Stimulated activated CD4-positive, alpha-beta T cell treated with anti-CD3 and anti-CD28 coated beads, Interleukin-12 subunit alpha, Interleukin-12 subunit beta, amount 100 ng/mL, for 48 hours (primary cell): ENCODE measurements at regions not wholly inside any gene's neighbourhood (a gene's known extent, or its start where the extent isn't known, plus 50 kb on each side); places are given as distances from the start of the nearest gene placed in this dataset.
"Not testable (repeated sequence)": the region's sequence is repeated elsewhere in the genome, so short reads cannot be mapped to it uniquely, and the experiment has no call there.

Experiments
- DNase-seq, 3 donors: peaks; one replicate each; pipeline ENCODE4 v3.0.0-alpha.2; 2020; ENCODE audit warnings: low read depth in 2 of 3, low spot score in 1 of 3

DNA sequence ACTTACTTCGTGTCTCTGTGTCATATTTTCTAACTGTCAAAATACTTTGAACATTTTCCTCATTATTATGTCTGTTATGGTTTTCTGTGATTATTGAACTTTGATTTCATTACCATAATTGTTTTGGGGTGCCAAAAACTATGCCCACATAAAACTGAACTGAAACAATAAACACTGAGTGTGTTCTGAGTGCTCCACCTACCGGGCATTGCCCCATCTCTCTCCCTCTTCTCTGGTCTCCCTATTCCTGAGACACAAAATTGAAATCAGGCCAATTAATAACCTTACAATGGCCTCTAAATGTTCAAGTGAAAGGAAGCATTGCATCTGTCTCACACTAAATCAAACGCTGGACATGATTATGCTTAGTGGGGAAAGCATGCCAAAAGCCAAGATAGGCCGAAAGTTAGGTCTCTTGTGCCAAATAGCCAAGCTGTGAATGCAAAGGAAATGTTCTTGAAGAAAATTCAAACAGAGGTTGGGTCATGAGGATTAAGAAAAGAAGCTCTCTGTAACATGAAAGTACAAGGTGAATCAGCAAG, 972.3 kb downstream of the PCDH7 start:
- no peak for DNase-seq

DNA sequence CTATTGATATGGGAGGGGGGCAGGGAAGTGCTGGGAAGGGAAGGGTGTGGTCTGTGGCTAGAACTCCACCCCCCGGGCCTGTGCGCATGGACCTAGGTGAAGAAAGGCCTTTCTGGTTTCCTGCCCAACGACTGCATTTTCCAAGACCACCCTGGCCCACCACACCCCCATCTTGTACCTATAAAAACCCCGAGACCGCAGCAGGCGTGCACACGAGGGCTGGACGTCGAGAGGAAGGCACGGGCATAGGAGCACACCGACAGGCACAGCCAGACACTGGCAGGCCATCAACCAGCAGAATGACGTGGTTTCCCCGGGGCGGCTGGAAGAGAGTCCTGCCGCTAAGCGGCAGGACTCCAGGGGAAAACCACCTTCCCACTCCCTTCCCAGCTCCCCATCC, 981.1 kb downstream of the PCDH7 start:
- no peak for DNase-seq

DNA sequence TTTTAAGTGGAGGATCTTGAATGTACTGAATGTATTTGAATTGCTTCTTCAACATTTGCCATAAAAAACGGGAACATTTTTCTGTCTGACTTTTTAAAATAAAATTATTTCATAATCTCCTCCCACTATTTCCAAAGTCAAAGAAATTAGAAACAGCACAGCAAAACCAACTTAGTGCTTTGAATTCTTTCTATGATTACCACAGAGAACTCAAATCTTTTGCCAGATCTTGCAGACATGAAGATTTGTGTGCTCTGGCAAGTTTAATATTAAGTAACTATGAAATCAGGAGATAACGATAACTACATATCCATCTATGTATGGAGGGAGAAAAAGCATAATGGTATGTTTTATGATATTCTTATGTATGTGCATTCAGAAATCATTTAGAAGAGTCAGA, 982.2 kb downstream of the PCDH7 start:
- DNase-seq, result no peak

DNA sequence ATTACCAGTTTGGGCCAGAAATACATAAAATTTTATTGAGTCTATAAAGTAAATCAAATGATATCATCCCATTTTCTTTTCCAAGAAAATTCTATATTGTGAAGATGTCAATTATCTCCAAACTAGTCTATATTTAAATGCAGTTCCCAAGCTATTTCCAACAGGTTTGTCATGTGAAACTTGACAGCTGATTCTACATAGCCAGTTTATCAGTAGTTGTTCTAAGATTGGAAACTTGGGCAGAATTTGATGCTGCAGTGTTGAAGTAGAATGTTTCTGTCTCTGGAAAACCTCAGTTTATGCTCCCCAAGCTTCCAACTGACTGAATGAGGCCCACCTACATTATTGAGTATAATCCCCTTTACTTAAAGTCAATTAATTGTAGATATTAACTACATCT, 994.1 kb downstream of the PCDH7 start:
- no peak for DNase-seq

DNA sequence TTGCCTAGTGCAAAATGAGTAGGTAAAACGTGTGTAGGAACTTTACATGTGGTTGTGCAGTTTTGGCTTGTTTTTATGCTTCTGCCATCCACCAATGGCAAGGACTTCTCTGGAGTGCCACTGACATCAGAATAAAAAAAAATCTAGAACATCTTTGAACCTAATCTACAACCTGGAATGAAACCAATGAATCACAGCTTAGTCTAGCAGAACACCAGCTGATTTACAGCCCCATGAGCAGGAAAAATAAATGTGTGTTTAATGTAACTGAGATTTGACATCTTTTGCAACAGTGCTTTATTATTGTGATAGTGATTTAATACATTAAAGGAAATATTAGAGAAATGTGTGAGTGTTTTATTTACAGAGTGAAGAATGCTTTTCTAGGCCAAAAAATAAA, 995.1 kb downstream of the PCDH7 start:
- DNase-seq, result no peak

DNA sequence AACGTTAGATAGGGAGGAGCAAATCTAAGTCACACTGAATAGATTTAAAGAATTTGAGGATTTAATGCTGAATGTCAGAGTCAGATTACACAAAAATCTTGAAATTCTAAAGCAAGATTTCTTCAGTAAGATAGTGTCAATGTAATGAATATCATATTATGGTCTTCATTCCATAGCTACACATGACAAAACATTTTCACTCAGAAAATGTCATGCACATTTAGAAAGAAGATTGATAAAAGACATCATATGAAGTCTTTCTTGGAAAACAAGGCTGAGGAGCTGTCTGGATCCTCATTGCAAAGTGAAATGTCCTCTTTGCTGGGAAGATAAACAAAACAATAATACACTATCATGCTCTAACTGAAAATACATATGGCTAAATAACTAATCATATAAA, 1006.9 kb downstream of the PCDH7 start:
- no peak for DNase-seq

DNA sequence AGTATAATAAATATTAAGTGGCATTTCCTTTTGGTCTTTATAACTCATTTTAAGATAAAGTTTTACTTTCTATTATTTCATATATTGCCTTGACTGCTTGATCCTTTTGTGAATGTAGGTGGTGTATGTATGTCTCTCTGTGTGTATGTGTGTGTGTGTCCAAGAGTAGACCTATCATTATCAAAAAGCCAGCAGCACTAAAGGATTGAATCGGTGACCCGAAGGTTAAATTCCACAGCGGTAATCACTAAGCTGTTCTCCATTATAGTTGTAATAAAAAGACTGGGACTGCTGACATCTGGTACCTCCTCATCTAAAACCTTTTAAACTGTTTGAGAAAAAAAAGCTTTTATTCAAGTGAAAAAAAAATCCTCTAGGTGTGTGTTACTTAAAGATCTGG, 1014.8 kb downstream of the PCDH7 start:
- no peak for DNase-seq

DNA sequence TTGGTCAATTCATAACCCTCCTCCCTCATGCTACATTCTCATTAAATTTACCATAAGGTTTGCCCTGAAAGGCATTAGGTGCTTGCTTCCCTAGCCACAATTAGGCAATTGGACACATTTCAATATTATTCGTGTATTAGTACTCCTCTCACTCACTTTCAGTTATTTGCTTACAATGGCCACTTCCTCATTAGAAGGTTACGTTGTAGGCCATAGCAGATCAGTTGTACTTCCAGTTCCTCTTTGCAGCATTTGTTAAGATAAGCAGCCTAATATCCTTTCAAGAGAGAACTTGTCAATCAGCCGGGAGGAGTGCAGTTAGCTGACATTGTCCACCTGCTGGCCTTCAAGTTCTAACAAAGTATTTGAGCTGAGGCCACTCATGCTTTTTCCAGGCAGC, 1017.2 kb downstream of the PCDH7 start:
- no peak for DNase-seq

DNA sequence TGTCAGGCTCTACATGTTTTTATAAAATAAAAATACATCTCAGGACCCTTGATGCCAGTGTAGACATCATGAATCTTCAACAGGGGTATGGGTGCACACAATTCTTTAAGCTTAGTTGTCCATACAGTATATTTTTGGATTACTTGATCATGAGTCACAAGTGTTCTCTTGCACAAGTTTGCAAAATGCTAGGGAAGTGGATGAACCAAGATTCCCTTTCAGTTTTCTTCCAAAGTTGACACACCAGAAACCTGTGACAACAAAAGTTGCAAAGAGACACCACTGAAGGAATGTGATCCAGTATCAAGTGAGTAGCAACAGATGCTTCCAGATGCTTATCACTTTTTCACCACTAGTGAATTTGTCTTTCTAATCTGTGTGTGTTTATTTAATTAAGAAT, 1021.2 kb downstream of the PCDH7 start:
- no peak for DNase-seq

DNA sequence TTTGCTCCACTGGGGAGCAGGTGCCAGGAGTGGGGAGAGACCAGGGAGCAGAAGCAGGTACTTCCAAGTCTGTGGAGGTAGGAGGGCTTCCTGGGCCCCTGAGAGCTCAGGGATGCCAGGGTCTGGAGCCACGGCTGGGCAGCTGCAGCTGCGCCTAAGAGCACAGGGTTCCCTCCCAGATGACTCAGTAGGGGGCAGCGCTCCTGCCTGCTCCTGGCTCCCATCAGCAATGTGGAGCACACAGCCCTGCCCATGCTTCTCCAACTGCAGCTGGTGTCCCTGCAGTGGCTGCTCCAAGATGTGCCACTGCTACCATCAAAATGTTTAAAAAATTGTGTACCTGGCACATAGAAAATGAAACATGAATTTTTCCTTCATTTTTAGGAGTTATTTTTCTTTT, 1028.2 kb downstream of the PCDH7 start:
- DNase-seq, result no peak

DNA sequence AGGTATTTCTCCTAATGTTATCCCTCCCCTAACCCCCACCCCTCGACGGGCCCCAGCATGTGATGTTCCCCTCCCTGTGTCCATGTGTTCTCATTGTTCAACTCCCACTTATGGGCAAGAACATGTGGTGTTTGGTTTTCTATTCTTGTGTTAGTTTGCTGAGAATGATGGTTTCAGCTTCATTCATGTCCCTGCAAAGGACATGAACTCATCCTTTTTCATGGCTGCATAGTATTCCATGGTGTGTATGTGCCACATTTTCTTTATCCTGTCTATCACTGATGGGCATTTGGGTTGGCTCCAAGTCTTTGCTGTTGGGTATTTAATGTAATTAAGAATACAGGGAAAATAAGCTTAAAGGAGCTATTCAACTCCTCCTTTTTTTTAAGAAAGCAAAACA, 1030.4 kb downstream of the PCDH7 start:
- not testable (repeated sequence) for DNase-seq

DNA sequence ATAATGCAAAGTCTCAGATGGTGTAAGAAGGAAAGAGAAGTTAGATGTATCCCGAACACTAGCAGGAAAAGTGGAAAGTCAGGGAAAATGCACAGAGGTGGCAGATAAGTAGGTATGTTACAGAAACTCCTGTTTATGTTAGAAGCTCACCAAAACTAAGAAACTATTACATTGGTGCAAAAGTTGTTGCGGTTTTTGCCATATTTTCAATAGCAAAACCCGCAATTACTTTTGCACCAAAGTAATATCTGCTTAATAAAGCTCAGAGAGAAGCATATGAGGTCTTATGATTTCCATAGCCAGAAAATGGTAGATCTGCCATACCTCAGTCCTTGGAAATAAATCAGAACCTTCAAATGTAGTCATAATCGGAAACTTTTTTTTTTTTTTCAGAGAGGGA, 1035.6 kb downstream of the PCDH7 start:
- DNase-seq, result no peak

DNA sequence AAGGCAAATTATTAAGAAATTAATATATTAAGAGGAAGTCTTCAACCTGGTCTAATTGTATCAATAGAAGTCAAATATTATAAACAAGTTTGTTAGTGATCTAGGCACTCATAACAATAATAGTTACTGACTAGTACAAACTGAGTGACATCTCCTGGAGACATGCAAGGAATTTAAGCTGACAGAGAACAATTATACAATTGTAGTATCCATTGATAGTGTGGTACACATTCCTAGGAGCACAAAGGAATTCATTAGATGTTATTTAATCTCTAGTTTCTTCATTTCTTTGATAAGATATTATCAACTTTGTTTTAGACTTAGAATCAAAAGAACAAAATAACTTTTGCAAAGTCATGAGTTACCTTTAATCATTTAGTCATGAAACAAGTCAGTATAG, 1048.6 kb downstream of the PCDH7 start:
- DNase-seq, result no peak

DNA sequence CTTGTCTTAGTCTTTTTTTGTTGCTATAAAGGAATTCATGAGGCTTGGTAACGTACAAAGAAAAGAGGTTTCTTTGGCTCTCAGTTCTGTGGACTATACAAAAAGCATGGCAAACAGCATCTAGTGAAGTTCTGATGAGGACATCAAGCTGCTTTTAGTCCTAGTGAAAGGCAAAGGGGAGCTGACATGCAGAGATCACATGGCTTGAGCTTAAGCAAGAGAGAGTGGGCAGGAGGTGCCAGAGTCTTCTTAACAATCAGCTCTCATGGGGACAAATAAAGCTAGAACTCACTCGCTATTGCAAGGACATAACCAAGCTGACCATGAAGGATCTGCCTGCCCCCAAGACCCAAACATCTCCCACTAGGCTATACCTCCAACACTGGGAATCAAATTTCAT, 1063.1 kb downstream of the PCDH7 start:
- DNase-seq, result no peak

DNA sequence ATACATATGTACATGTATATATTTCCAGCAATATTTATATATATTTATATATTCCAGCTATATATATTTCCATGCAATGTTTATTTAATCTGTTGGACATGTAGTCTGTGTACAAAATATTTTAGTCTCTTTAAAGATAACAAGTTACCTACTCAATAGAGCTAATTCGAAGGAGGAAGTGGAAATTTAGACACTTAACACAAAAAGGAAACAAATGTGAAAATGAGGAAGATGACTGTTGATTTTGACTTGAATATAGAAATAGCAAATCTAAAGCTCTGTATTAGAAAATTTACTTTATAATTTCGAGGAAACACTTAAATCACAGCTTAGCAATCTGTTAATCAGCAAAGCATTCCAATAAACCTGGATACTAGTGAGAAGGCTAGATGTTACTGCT, 1064.4 kb downstream of the PCDH7 start:
- no peak for DNase-seq

DNA sequence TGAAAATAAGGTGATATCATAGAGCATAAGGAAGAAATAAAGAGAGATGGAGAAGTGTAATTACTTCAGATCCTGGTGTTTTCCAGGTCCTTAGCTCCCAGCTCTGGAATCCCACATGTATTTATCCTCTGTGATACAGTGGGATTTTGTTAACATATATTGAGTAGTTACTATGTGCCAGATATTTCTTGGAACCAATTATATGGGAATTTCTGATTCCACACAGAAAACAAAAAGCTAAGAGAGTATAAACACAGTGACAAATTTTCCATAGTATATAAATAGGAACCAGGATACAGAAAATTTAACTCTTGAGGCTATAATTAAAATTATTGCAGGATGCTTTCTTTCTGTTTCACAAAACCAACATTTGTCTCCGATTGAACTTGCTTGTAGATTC, 1067.5 kb downstream of the PCDH7 start:
- no peak for DNase-seq

DNA sequence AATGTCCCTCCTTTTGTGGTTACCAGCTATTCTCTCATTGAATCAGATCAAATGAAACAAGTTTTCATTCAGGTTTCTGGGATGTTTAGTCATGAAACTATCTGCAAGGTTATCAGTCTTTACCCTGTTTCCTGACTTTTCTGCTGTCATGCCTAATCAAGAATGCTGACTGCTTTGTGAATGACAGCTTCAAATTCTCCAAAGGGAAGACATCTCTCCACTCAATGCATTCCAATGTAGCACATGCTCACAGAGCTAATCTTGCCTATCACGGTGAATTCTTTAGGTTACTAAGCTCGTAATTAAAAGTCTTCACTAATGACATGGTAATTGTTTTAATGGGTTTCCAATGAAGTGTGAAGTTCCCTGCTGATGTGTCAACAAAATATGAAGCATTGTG, 1068.5 kb downstream of the PCDH7 start:
- DNase-seq, result no peak

DNA sequence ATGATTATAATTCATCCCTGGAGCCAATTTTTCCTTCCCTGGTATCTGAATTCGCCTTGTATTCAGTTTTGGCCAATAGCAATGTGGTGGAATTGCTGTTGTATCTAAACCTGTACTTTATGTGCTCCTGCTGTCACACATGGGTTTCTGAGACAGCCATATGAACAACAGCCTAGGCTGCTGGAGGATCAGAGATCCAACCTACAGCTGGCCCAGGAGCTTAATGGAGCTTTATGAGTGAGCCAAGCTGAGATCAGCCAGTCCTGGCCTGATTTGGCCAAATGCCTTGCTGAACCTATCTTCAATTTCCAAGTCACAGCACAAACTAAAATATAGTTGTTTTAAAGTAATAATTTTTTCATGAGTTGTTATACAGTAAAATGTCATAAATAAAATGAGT, 1071.5 kb downstream of the PCDH7 start:
- no peak for DNase-seq

DNA sequence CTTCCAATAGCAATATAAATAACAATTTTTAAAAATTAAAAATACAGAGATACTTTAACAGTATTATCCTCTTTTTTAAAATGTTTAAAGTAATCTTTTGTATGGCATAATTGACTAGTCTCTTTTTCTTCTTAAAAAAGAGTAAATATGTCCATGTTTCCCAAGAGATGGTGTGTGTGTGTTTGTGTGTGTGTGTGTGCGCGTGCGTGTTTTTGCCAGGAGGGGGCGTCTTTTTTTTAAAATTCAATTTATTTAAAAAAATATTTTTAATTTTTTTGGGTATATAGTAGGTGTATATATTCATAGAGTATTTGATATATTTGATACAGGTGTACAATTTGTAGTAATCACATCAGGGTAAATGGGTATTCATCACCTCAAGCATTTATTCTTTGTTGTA, 1073.7 kb downstream of the PCDH7 start:
- no peak for DNase-seq

DNA sequence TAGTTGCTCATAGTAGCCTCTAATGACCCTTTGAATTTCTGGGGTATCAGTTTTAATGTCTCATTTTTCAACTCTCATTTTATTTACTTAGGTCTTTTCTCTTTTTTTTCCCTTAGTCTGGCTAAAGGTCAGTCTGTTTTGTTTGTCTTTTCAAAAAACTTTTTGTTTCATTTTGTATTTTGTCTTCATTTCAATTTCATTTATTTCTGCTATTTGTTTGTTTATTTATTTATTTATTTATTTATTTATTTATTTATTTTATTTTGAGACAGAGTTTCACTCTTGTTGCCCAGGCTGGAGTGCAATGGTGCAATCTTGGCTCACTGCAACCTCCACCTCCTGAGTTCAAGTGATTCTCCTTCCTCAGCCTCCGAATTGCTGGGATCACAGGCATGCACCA, 1076.9 kb downstream of the PCDH7 start:
- DNase-seq, result not testable (repeated sequence)

DNA sequence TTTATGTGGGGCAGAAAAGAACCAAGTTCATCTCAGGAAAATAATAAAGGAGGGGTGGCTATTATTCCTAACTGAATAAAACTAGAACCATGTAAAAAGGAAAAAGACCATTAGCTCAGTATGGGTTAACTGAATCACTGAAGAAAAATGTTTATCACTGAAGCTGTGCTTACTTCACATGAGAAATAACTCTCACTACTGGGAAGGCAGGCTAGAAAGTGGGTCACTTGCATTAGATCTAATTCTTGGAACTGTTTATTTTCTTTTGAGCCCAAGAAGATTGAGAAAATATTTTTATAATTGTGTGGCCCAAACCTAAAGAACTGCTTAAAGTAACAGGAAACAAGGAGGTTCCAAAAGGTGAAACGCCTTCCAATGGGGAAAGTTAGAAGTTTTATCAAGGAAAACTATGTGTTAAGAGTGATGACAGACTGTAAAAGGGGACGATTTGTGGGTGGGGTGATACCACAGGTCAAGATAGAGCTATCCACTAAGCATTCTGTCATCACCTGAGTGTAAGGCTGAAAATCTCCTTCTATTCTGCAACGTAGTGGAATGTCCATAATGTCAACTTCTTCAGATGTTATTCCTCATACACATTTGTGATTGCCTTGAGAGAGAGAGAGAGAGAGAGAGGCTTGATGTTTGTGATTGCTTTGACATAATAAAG, 1083.5 kb downstream of the PCDH7 start:
- DNase-seq, result no peak

DNA sequence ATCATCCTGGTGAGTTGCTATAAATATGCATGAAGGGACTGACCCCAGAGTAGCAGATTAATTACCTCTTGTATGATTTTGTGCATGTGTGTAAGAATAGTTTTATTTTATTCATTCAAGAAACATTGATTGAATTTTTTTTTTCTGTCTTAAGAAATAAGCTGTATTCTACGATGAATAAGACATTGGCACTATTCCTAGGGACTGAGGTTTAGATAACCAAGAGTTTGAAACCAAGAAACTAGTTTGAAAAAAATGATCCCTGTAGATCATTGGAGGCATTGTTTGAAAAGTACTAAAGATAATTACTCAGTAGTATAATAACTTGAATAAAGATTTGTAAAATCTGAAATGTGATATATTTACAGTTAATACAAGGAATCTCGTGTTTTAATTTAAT, 1086.9 kb downstream of the PCDH7 start:
- DNase-seq, result no peak

DNA sequence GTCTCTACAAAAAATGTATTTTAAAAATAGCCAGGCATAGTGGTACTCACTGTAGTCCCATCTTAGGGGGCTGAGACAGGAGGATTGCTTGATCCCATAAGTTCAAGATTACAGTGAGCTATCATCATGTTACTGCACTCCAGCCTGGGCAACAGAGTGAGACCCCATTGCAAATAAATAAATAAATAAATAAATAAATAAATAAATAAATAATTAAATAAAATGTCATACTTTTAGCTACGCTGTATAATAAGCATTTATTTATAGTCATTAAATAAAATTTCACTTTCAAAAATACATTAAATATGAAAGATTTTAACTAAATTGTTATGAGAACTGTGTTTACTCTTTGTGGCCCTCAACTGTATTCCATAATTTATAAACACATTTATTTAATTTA, 1124.2 kb downstream of the PCDH7 start:
- DNase-seq, result no peak

DNA sequence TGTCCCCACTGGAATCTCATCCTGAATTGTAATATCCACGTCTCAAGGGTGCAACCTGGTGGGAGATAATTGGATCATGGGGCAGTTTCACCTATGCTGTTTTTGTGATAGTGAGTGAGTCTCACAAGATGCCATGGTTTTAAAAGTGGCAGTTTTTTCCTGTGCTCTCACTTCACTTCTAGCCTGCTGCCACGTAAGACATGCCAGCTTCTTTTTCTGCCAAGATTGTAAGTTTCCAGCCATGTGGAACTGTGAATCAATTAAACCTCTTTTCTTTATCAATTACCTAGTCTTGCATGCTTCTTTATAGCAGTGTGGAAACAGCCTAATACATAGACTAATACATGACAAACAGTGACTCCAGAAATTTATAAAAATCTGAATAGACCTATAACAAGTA, 1131.8 kb downstream of the PCDH7 start:
- DNase-seq, result no peak
